Endodermal cell (in vitro differentiated cells): ENCODE measurements at regions not wholly inside any gene's neighbourhood (a gene's known extent, or its start where the extent isn't known, plus 50 kb on each side); places are given as distances from the start of the nearest gene placed in this dataset.

ENCODE experiments used
- DNase-seq: peaks from one replicate; pipeline ENCODE4 v3.0.0-alpha.2; 2017
- H3K27ac ChIP-seq: 2 replicates; pipeline ENCODE4 v1.5.1; 2013; ENCODE audit warnings: mild to moderate bottlenecking, low read depth, low read length, moderate library complexity
- H3K27me3 ChIP-seq: 2 replicates; pipeline ENCODE4 v1.6.1; 2013; ENCODE audit warnings: mild to moderate bottlenecking, low read length, moderate library complexity; ENCODE audit not compliant: insufficient read depth, control insufficient read depth, poor library complexity, severe bottlenecking
- H3K36me3 ChIP-seq: 2 replicates; pipeline ENCODE4 v1.7.0; 2013; ENCODE audit warnings: mild to moderate bottlenecking, low read length, moderate library complexity; ENCODE audit not compliant: control insufficient read depth, insufficient read depth
- H3K4me1 ChIP-seq: one replicate; pipeline ENCODE4 v1.7.0; 2013; ENCODE audit warnings: low read length; ENCODE audit not compliant: control insufficient read depth, insufficient read depth
- H3K4me3 ChIP-seq: 2 replicates; pipeline ENCODE4 v1.5.1; 2013; ENCODE audit warnings: mild to moderate bottlenecking, low read length, moderate library complexity
- H3K9ac ChIP-seq: 2 replicates; pipeline ENCODE4 v1.6.1; 2013; ENCODE audit warnings: mild to moderate bottlenecking, low read length, moderate library complexity; ENCODE audit not compliant: poor library complexity, severe bottlenecking; ENCODE audit errors: extremely low read depth
- H3K9me3 ChIP-seq: 2 replicates; pipeline ENCODE4 v1.6.1; 2013; ENCODE audit warnings: mild to moderate bottlenecking, low read length, moderate library complexity; ENCODE audit not compliant: control insufficient read depth
- H3K27ac Mint-ChIP-seq: 2 replicates; pipeline ENCODE4 v1.8.0; 2020; ENCODE audit warnings: mixed read lengths
- H3K27me3 Mint-ChIP-seq: 2 replicates; pipeline ENCODE4 v1.8.0; 2021; ENCODE audit warnings: mild to moderate bottlenecking, mixed read lengths; ENCODE audit not compliant: insufficient read depth
- H3K36me3 Mint-ChIP-seq: 2 replicates; pipeline ENCODE4 v1.8.0; 2020; ENCODE audit warnings: low read depth, mixed read lengths
- H3K4me1 Mint-ChIP-seq: 2 replicates; pipeline ENCODE4 v1.8.0; 2020; ENCODE audit warnings: mixed read lengths
- H3K4me3 Mint-ChIP-seq: 2 replicates; pipeline ENCODE4 v1.8.0; 2020; ENCODE audit warnings: mild to moderate bottlenecking, moderate library complexity, mixed read lengths
- H3K9me3 Mint-ChIP-seq: 2 replicates; pipeline ENCODE4 v1.8.0; 2020; ENCODE audit warnings: mild to moderate bottlenecking, mixed read lengths
- WGBS, 2 experiments: methylation state at CpG; one replicate each; pipeline versions ENCODE4 v1.1.5 to v1.1.7; 2013; ENCODE audit warnings: missing lambda C conversion rate in 2 of 2, mixed read lengths in 1 of 2; ENCODE audit not compliant: insufficient coverage in 1 of 2, insufficient read length in 1 of 2; 5-methylcytosine and 5-hydroxymethylcytosine counted together
- TF ChIP-seq, protein P1 (sequence below): fragments of 200-600 bp; sonication (generic); conservative IDR thresholded peaks from 2 replicates; pipeline ENCODE4 v1.5.0; 2021; ENCODE audit warnings: antibody characterized with exemption, mild to moderate bottlenecking

DNA sequence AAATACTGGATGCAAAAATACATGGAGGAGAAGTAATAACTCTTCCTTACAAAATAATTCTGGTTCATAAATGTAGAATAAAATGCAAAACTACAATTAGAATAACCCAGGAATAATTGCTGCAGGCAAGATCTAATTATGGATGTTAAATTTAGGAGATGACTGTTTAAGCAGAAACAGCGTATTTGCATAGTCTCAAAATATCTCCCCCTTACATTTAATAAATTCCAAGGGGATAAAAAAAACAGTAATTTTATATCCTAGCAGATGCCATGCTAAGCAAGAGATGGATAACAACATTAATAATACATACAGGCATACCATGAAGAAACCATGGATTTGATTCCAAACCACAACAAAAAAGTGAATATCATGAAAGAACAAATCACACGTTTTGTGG is 1253.1 kb upstream of the MIR17HG start:
- no peaks in the 10 kb centered on the region for H3K27me3 Mint-ChIP-seq
- Histone ChIP-seq H3K9me3 (no peaks in the 10 kb centered on the region), H3K36me3 (no peaks in the 10 kb centered on the region), H3K4me1 (no peaks in the 10 kb centered on the region), H3K4me3 (no peak overlapping the region), H3K27ac (no peak overlapping the region), H3K27me3 (no peaks in the 10 kb centered on the region), H3K9ac (no peak overlapping the region)
- H3K9me3 Mint-ChIP-seq: no peaks in the 10 kb centered on the region
- H3K36me3 Mint-ChIP-seq: no peaks in the 10 kb centered on the region
- no peak overlapping the region for H3K27ac Mint-ChIP-seq
- DNase-seq: no peak
- TF ChIP-seq, protein P1, sequence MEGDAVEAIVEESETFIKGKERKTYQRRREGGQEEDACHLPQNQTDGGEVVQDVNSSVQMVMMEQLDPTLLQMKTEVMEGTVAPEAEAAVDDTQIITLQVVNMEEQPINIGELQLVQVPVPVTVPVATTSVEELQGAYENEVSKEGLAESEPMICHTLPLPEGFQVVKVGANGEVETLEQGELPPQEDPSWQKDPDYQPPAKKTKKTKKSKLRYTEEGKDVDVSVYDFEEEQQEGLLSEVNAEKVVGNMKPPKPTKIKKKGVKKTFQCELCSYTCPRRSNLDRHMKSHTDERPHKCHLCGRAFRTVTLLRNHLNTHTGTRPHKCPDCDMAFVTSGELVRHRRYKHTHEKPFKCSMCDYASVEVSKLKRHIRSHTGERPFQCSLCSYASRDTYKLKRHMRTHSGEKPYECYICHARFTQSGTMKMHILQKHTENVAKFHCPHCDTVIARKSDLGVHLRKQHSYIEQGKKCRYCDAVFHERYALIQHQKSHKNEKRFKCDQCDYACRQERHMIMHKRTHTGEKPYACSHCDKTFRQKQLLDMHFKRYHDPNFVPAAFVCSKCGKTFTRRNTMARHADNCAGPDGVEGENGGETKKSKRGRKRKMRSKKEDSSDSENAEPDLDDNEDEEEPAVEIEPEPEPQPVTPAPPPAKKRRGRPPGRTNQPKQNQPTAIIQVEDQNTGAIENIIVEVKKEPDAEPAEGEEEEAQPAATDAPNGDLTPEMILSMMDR: no peak
- WGBS, 2 experiments: 100% methylated on average over 1 of the region's 2 CpGs; no CpG with 5 or more reads in 1 of the 2 experiments
- H3K4me1 Mint-ChIP-seq: no peaks in the 10 kb centered on the region
- no peak overlapping the region for H3K4me3 Mint-ChIP-seq

DNA sequence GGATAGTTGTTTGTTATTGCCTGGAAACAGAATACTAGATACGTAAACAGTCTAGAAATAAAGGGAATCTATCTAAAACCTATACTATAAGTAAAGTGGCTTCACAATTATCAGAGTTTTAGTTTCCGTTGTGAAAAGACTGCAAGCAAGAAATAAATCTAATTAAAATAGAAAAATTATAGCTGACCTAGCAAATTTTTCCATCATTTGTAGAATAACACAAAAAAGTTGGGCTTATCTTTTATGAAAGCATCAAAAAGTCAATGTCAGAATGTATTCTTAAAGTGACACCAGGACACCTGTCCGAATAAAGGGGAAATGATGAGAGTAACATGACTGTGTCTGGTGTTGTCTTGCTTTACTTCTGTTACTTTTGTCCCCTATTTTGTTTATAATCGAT is 1248.9 kb upstream of the MIR17HG start:
- H3K4me3 Mint-ChIP-seq: no peak overlapping the region
- no peaks in the 10 kb centered on the region for H3K4me1 Mint-ChIP-seq
- H3K27ac Mint-ChIP-seq: no peak overlapping the region
- H3K4me1 ChIP-seq: no peaks in the 10 kb centered on the region
- H3K36me3 Mint-ChIP-seq: no peaks in the 10 kb centered on the region
- H3K36me3 ChIP-seq: no peaks in the 10 kb centered on the region
- H3K9me3 Mint-ChIP-seq: no peaks in the 10 kb centered on the region
- no peaks in the 10 kb centered on the region for H3K27me3 ChIP-seq
- WGBS, 2 experiments: 99% methylated on average over 3 of the region's 4 CpGs; no CpG with 5 or more reads in 1 of the 2 experiments
- H3K27ac ChIP-seq: no peak overlapping the region
- no peaks in the 10 kb centered on the region for H3K9me3 ChIP-seq
- no peak for DNase-seq
- H3K9ac ChIP-seq: no peak overlapping the region
- TF ChIP-seq, protein P1: no peak
- no peak overlapping the region for H3K4me3 ChIP-seq
- H3K27me3 Mint-ChIP-seq: no peaks in the 10 kb centered on the region

DNA sequence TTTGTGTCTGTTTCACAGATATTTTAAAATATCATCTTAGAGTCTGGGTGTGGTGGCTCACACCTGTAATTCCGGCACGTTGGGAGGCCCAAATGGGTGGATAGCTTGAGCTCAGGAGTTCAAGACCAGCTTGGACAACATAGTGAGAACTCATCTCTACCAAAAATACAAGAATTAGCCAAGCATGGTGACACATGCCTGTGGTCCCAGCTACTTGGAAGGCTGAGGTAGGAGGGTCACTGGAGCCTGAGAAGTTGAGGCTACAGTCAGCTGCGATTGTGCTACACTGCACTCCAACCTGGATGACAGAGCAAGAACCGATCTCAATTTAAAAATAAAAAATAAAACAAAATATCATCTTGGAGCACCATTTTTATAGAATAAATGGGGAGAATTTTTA is 1247.6 kb upstream of the MIR17HG start:
- Mint-ChIP-seq H3K4me3 (no peak overlapping the region), H3K27me3 (no peaks in the 10 kb centered on the region), H3K9me3 (no peaks in the 10 kb centered on the region), H3K27ac (no peak overlapping the region), H3K36me3 (no peaks in the 10 kb centered on the region), H3K4me1 (no peaks in the 10 kb centered on the region)
- Histone ChIP-seq H3K9me3 (no peaks in the 10 kb centered on the region), H3K4me1 (no peaks in the 10 kb centered on the region), H3K36me3 (no peaks in the 10 kb centered on the region), H3K4me3 (no peak overlapping the region), H3K27ac (no peak overlapping the region), H3K27me3 (no peaks in the 10 kb centered on the region), H3K9ac (no peak overlapping the region)
- TF ChIP-seq, protein P1: no peak
- 87 to 100% methylated on average over 2 to 4 of the region's 4 CpGs for WGBS, 2 experiments
- DNase-seq: no peak
